DND-41 (cell line): ENCODE measurements at regions not wholly inside any gene's neighbourhood (a gene's known extent, or its start where the extent isn't known, plus 50 kb on each side); places are given as distances from the start of the nearest gene placed in this dataset.

Source experiments
- ATAC-seq: fragments of 200-7000 bp; cut with Tn5 transposase; 3 replicates; pipeline ENCODE4 v1.9.1; 2021; ENCODE audit warnings: low read depth; ENCODE audit not compliant: insufficient read depth
- DNase-seq: peaks from one replicate; pipeline ENCODE4 v3.0.0-alpha.2; 2020
- H2AFZ ChIP-seq: 2 replicates; pipeline ENCODE4 v1.6.0; 2012; ENCODE audit warnings: low read depth, low read length
- H3K27ac ChIP-seq: 2 replicates; pipeline ENCODE4 v1.5.1; 2012; ENCODE audit warnings: low read length, inconsistent platforms
- H3K27me3 ChIP-seq: fragments of 200-600 bp; sonication (generic); 2 replicates; pipeline ENCODE4 v1.6.0; 2012; ENCODE audit warnings: low read length, mild to moderate bottlenecking, inconsistent platforms; ENCODE audit not compliant: insufficient read depth, poor library complexity
- H3K36me3 ChIP-seq: 2 replicates; pipeline ENCODE4 v1.5.1; 2012; ENCODE audit warnings: low read length, inconsistent platforms; ENCODE audit not compliant: insufficient read depth
- H3K4me1 ChIP-seq: 2 replicates; pipeline ENCODE4 v1.5.1; 2012; ENCODE audit warnings: mild to moderate bottlenecking, low read length; ENCODE audit not compliant: insufficient read depth
- H3K4me2 ChIP-seq: 2 replicates; pipeline ENCODE4 v1.6.0; 2012; ENCODE audit warnings: mild to moderate bottlenecking, moderate library complexity, low read length, inconsistent platforms; ENCODE audit not compliant: insufficient read depth
- H3K4me3 ChIP-seq, 2 experiments: fragments of 200-600 bp in 1 of 2; shearing (Covaris generic) in 1 of 2; 2 replicates each; pipeline ENCODE4 v1.5.1; 2012 to 2016; ENCODE audit warnings: inconsistent platforms in 2 of 2, low read length in 2 of 2, mild to moderate bottlenecking in 2 of 2, low read depth in 1 of 2, moderate library complexity in 1 of 2
- H3K79me2 ChIP-seq: 2 replicates; pipeline ENCODE4 v1.6.0; 2012; ENCODE audit warnings: low read length, inconsistent platforms; ENCODE audit not compliant: insufficient read depth
- H3K9ac ChIP-seq: 2 replicates; pipeline ENCODE4 v1.6.0; 2012; ENCODE audit warnings: low read depth, mild to moderate bottlenecking, inconsistent platforms, low read length, moderate library complexity
- H3K9me3 ChIP-seq: 2 replicates; pipeline ENCODE4 v1.5.1; 2012; ENCODE audit warnings: low read length, moderate library complexity, mild to moderate bottlenecking, inconsistent platforms; ENCODE audit not compliant: insufficient read depth, severe bottlenecking
- H4K20me1 ChIP-seq: 2 replicates; pipeline ENCODE4 v1.6.0; 2012; ENCODE audit warnings: low read length; ENCODE audit not compliant: insufficient read depth
- EZH2 ChIP-seq: IDR thresholded peaks from 3 replicates; pipeline ENCODE4 v1.6.1; 2012; ENCODE audit warnings: borderline replicate concordance, low read depth, mild to moderate bottlenecking, moderate library complexity, low read length, inconsistent platforms; ENCODE audit not compliant: severe bottlenecking
- TF ChIP-seq, protein P1 (sequence below): IDR thresholded peaks from 2 replicates; pipeline ENCODE4 v1.5.1; 2012; ENCODE audit warnings: borderline replicate concordance, low read length, moderate library complexity, mild to moderate bottlenecking; ENCODE audit not compliant: poor library complexity, severe bottlenecking; ENCODE audit errors: extremely low read depth

DNA sequence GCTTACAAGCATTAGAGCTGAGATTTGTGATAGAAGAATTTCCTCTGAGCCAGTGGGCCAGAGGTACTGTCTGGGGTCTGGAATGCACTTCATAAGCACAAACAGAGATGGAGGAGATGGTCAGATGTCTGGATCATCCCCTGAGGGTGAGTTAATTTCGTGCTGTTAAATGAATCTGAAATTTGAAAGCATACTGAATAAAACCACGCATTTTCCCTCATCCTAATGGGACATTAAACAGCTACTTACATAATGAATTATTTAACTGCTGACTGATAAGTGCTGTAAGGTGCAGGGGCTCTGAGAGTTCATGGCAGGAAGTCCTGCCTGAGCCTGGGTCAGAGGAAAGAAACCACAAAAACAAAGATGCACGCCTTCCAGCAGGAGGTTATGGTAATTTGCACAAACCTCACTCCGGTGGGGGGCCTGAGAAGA, 136.3 kb upstream of the XYLT1 start:
- DNase-seq (peak; percentile 75), ATAC-seq (peak; percentile 94)
- no peaks in the 10 kb centered on the region for H3K36me3 ChIP-seq
- TF ChIP-seq, protein P1, sequence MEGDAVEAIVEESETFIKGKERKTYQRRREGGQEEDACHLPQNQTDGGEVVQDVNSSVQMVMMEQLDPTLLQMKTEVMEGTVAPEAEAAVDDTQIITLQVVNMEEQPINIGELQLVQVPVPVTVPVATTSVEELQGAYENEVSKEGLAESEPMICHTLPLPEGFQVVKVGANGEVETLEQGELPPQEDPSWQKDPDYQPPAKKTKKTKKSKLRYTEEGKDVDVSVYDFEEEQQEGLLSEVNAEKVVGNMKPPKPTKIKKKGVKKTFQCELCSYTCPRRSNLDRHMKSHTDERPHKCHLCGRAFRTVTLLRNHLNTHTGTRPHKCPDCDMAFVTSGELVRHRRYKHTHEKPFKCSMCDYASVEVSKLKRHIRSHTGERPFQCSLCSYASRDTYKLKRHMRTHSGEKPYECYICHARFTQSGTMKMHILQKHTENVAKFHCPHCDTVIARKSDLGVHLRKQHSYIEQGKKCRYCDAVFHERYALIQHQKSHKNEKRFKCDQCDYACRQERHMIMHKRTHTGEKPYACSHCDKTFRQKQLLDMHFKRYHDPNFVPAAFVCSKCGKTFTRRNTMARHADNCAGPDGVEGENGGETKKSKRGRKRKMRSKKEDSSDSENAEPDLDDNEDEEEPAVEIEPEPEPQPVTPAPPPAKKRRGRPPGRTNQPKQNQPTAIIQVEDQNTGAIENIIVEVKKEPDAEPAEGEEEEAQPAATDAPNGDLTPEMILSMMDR: no peak
- TF ChIP-seq EZH2: no peak
- H2AFZ ChIP-seq: no peak overlapping the region
- no peaks in the 10 kb centered on the region for H3K79me2 ChIP-seq
- H3K27ac ChIP-seq: peak overlapping the region; percentile 66
- no peaks in the 10 kb centered on the region for H3K27me3 ChIP-seq
- no peaks in the 10 kb centered on the region for H3K9me3 ChIP-seq
- peak overlapping the region; percentile 19; the same call in 1 of the 2 replicates for H3K9ac ChIP-seq
- no peaks in the 10 kb centered on the region for H4K20me1 ChIP-seq
- H3K4me2 ChIP-seq: peak overlapping the region; percentile 53
- peaks cover 53% of the 10 kb centered on the region for H3K4me1 ChIP-seq
- peak overlapping the region in 1 of 2 experiments; percentile 10; a peak in 1 of 4 replicates for H3K4me3 ChIP-seq

DNA sequence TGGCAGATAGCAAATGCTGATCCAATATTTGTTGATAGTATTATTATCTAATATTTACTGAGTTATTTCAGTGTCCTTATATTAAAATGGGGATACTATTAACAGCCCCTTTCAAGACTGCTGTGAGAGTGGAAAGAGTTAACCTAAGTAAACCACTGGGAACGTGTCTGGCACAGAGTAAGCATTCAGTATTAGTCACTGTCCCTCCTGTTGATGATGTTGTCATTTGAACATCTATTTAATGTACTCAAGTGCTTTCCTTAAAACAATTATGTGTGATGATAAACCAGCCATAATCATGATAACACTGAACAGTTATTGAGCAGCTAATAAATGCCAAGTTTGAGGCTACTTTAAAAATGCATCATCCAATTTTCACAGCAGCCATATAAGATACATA, 135.7 kb upstream of the XYLT1 start:
- Histone ChIP-seq H3K9me3 (no peaks in the 10 kb centered on the region), H3K4me3 (no peak overlapping the region), H4K20me1 (no peaks in the 10 kb centered on the region), H3K9ac (no peak overlapping the region), H3K4me2 (no peak overlapping the region), H3K4me1 (peaks cover 59% of the 10 kb centered on the region), H2AFZ (no peak overlapping the region), H3K27me3 (no peaks in the 10 kb centered on the region), H3K27ac (peak overlapping the region; percentile 66; the same call in 1 of the 2 replicates), H3K79me2 (no peaks in the 10 kb centered on the region), H3K36me3 (no peaks in the 10 kb centered on the region)
- ATAC-seq (no peak), DNase-seq (no peak)
- no peak for TF ChIP-seq EZH2
- TF ChIP-seq, protein P1: no peak

DNA sequence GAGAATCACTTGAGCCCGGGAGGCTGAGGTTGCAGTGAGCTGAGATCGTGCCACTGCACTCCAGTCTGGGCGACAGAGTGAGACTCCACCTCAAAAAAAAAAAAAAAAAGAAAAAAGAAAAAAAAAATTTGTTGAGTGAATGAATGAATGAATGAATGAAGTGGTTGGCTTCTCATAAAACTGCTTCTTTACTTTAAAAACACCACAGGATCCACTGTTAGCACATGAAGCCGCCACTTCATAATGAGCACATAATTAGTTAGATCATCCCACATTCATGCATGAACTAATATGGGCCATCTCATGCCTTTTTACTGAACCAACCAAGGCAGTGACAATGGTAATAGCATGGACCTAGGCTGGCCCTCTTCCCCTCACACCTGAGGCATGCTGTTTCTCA, 135.0 kb upstream of the XYLT1 start:
- Histone ChIP-seq H3K27me3 (no peaks in the 10 kb centered on the region), H2AFZ (no peak overlapping the region), H3K27ac (peak overlapping the region; percentile 35; the same call in 1 of the 2 replicates), H3K9ac (no peak overlapping the region), H3K36me3 (no peaks in the 10 kb centered on the region), H4K20me1 (no peaks in the 10 kb centered on the region), H3K4me1 (peaks cover 60% of the 10 kb centered on the region), H3K4me2 (no peak overlapping the region), H3K4me3 (no peak overlapping the region), H3K9me3 (no peaks in the 10 kb centered on the region), H3K79me2 (no peaks in the 10 kb centered on the region)
- ATAC-seq: no peak
- TF ChIP-seq EZH2: no peak
- TF ChIP-seq, protein P1: no peak
- no peak for DNase-seq
